IPS-15b (cell line): ENCODE measurements at regions not wholly inside any gene's neighbourhood (a gene's known extent, or its start where the extent isn't known, plus 50 kb on each side); places are given as distances from the start of the nearest gene placed in this dataset.

Experiments
- H3K27me3 ChIP-seq: one replicate; pipeline ENCODE4 v1.6.1; 2013; ENCODE audit warnings: low read length; ENCODE audit not compliant: control insufficient read depth, insufficient read depth
- H3K36me3 ChIP-seq: one replicate; pipeline ENCODE4 v1.6.1; 2013; ENCODE audit warnings: low read length; ENCODE audit not compliant: control insufficient read depth, insufficient read depth
- H3K4me1 ChIP-seq: one replicate; pipeline ENCODE4 v1.6.1; 2013; ENCODE audit warnings: mild to moderate bottlenecking, low read length; ENCODE audit not compliant: control insufficient read depth, insufficient read depth
- H3K4me3 ChIP-seq: one replicate; pipeline ENCODE4 v1.5.1; 2013; ENCODE audit warnings: low read depth, low read length
- H3K9ac ChIP-seq: one replicate; pipeline ENCODE4 v1.6.1; 2013; ENCODE audit warnings: low read depth, mild to moderate bottlenecking, low read length
- H3K9me3 ChIP-seq: one replicate; pipeline ENCODE4 v1.6.1; 2013; ENCODE audit warnings: mild to moderate bottlenecking, low read length; ENCODE audit not compliant: control insufficient read depth, insufficient read depth

GRCh38 chr1:168924976-168925375 lies 181.5 kb upstream of the ATP1B1 start:
- H3K9ac ChIP-seq = no peak overlapping the region
- no peaks in the 10 kb centered on the region for H3K4me1 ChIP-seq
- no peaks in the 10 kb centered on the region for H3K36me3 ChIP-seq
- no peaks in the 10 kb centered on the region for H3K27me3 ChIP-seq
- no peaks in the 10 kb centered on the region for H3K9me3 ChIP-seq
- H3K4me3 ChIP-seq = no peak overlapping the region

GRCh38 chr1:168926236-168926635 lies 180.3 kb upstream of the ATP1B1 start:
- H3K9ac ChIP-seq = no peak overlapping the region
- H3K27me3 ChIP-seq = no peaks in the 10 kb centered on the region
- no peak overlapping the region for H3K4me3 ChIP-seq
- H3K36me3 ChIP-seq = no peaks in the 10 kb centered on the region
- H3K9me3 ChIP-seq = no peaks in the 10 kb centered on the region
- no peaks in the 10 kb centered on the region for H3K4me1 ChIP-seq

GRCh38 chr1:168932539-168932938 lies 174.0 kb upstream of the ATP1B1 start:
- no peak overlapping the region for H3K9ac ChIP-seq
- H3K4me1 ChIP-seq = no peaks in the 10 kb centered on the region
- no peaks in the 10 kb centered on the region for H3K27me3 ChIP-seq
- H3K36me3 ChIP-seq = no peaks in the 10 kb centered on the region
- no peak overlapping the region for H3K4me3 ChIP-seq
- H3K9me3 ChIP-seq = no peaks in the 10 kb centered on the region

GRCh38 chr1:168933141-168933805 lies 173.2 kb upstream of the ATP1B1 start:
- H3K4me3 ChIP-seq = no peak overlapping the region
- H3K27me3 ChIP-seq = no peaks in the 10 kb centered on the region
- no peaks in the 10 kb centered on the region for H3K36me3 ChIP-seq
- no peaks in the 10 kb centered on the region for H3K9me3 ChIP-seq
- no peaks in the 10 kb centered on the region for H3K4me1 ChIP-seq
- no peak overlapping the region for H3K9ac ChIP-seq

GRCh38 chr1:168939110-168939946 lies 167.2 kb upstream of the ATP1B1 start:
- Histone ChIP-seq H3K27me3 (no peaks in the 10 kb centered on the region), H3K36me3 (no peaks in the 10 kb centered on the region), H3K9ac (no peak overlapping the region), H3K4me3 (no peak overlapping the region), H3K4me1 (peaks cover 4% of the 10 kb centered on the region), H3K9me3 (no peaks in the 10 kb centered on the region)

- Histone ChIP-seq H3K9me3 (no peaks in the 10 kb centered on the region), H3K9ac (no peak overlapping the region), H3K4me3 (no peak overlapping the region), H3K27me3 (no peaks in the 10 kb centered on the region), H3K36me3 (no peaks in the 10 kb centered on the region), H3K4me1 (peaks cover 4% of the 10 kb centered on the region)
Observed at GRCh38 chr1:168939947-168940223, 166.6 kb upstream of the ATP1B1 start.

GRCh38 chr1:168941640-168942039 lies 164.8 kb upstream of the ATP1B1 start:
- peaks cover 4% of the 10 kb centered on the region for H3K4me1 ChIP-seq
- H3K4me3 ChIP-seq = no peak overlapping the region
- H3K9ac ChIP-seq = no peak overlapping the region

GRCh38 chr1:168942165-168942564 lies 164.3 kb upstream of the ATP1B1 start:
- peaks cover 4% of the 10 kb centered on the region for H3K4me1 ChIP-seq
- H3K9ac ChIP-seq = no peak overlapping the region
- no peaks in the 10 kb centered on the region for H3K36me3 ChIP-seq
- H3K9me3 ChIP-seq = no peaks in the 10 kb centered on the region
- no peaks in the 10 kb centered on the region for H3K27me3 ChIP-seq
- H3K4me3 ChIP-seq = no peak overlapping the region

More at GRCh38 chr1:168941640-168942039, 164.8 kb upstream of the ATP1B1 start:
- no peaks in the 10 kb centered on the region for H3K9me3 ChIP-seq
- no peaks in the 10 kb centered on the region for H3K36me3 ChIP-seq
- H3K27me3 ChIP-seq = no peaks in the 10 kb centered on the region

GRCh38 chr1:168945870-168946269 lies 160.6 kb upstream of the ATP1B1 start:
- Histone ChIP-seq H3K4me3 (no peak overlapping the region), H3K36me3 (no peaks in the 10 kb centered on the region), H3K9me3 (no peaks in the 10 kb centered on the region), H3K9ac (no peak overlapping the region), H3K27me3 (no peaks in the 10 kb centered on the region), H3K4me1 (peaks cover 4% of the 10 kb centered on the region)

- H3K27me3 ChIP-seq = no peaks in the 10 kb centered on the region
- no peak overlapping the region for H3K9ac ChIP-seq
- H3K4me1 ChIP-seq = no peaks in the 10 kb centered on the region
- no peaks in the 10 kb centered on the region for H3K36me3 ChIP-seq
- H3K4me3 ChIP-seq = no peak overlapping the region
- no peaks in the 10 kb centered on the region for H3K9me3 ChIP-seq
Observed at GRCh38 chr1:168947041-168947440, 159.4 kb upstream of the ATP1B1 start.

GRCh38 chr1:168949672-168950071 lies 156.8 kb upstream of the ATP1B1 start:
- Histone ChIP-seq H3K36me3 (no peaks in the 10 kb centered on the region), H3K9me3 (no peaks in the 10 kb centered on the region), H3K4me3 (no peak overlapping the region), H3K9ac (no peak overlapping the region), H3K27me3 (no peaks in the 10 kb centered on the region), H3K4me1 (no peaks in the 10 kb centered on the region)

- Histone ChIP-seq H3K9ac (no peak overlapping the region), H3K36me3 (no peaks in the 10 kb centered on the region), H3K27me3 (no peaks in the 10 kb centered on the region), H3K4me3 (no peak overlapping the region), H3K4me1 (no peaks in the 10 kb centered on the region), H3K9me3 (no peaks in the 10 kb centered on the region)
Observed at GRCh38 chr1:168957818-168958217, 148.7 kb upstream of the ATP1B1 start.
